ENCODE measurements at regions not wholly inside any gene's neighbourhood (a gene's known extent, or its start where the extent isn't known, plus 50 kb on each side); places are given as distances from the start of the nearest gene placed in this dataset.
A peak's percentile ranks its signal among the peaks of the same experiment; 100 is the strongest.

- DNase-seq (ENCODE audit: low spot score) (no peak), ATAC-seq (ENCODE audit: insufficient number of reproducible peaks, low FRiP score, low read depth) (no peak)
- Histone ChIP-seq H3K36me3 (no peaks in the 10 kb centered on the region), H3K4me1 (ENCODE audit: control insufficient read depth in 1 of 2, low read depth in 2 of 2) (no peaks in the 10 kb centered on the region), H3K4me3 (no peak overlapping the region), H3K9me3 (no peaks in the 10 kb centered on the region), H3K27me3 (replicated peaks; ENCODE audit: insufficient read depth) (no peaks in the 10 kb centered on the region), H3K27ac (no peak overlapping the region)
- TF ChIP-seq CTCF (IDR thresholded peaks at IDR 0.05), result no peak
These were observed 239.8 kb downstream of the LMX1A start for GRCh38 chr1:165116732-165117131.

- DNase-seq (ENCODE audit: low spot score) (no peak), ATAC-seq (ENCODE audit: insufficient number of reproducible peaks, low FRiP score, low read depth) (no peak)
- Histone ChIP-seq H3K4me3 (no peak overlapping the region), H3K36me3 (no peaks in the 10 kb centered on the region), H3K27me3 (replicated peaks; ENCODE audit: insufficient read depth) (no peaks in the 10 kb centered on the region), H3K27ac (no peak overlapping the region), H3K9me3 (no peaks in the 10 kb centered on the region), H3K4me1 (ENCODE audit: control insufficient read depth in 1 of 2, low read depth in 2 of 2) (no peaks in the 10 kb centered on the region)
- no peak for TF ChIP-seq CTCF (IDR thresholded peaks at IDR 0.05)
These were observed 240.3 kb downstream of the LMX1A start for GRCh38 chr1:165116171-165116570.

- Histone ChIP-seq H3K9me3 (no peaks in the 10 kb centered on the region), H3K4me3 (no peak overlapping the region), H3K27ac (no peak overlapping the region), H3K27me3 (replicated peaks; ENCODE audit: insufficient read depth) (no peaks in the 10 kb centered on the region), H3K4me1 (ENCODE audit: control insufficient read depth in 1 of 2, low read depth in 2 of 2) (no peaks in the 10 kb centered on the region), H3K36me3 (no peaks in the 10 kb centered on the region)
- TF ChIP-seq CTCF (IDR thresholded peaks at IDR 0.05), result no peak
- no peak for DNase-seq (ENCODE audit: low spot score)
- ATAC-seq (ENCODE audit: insufficient number of reproducible peaks, low FRiP score, low read depth), result no peak
These were observed 241.6 kb downstream of the LMX1A start for GRCh38 chr1:165114889-165115285.

- H3K9me3 ChIP-seq, result no peaks in the 10 kb centered on the region
- no peak overlapping the region for H3K27ac ChIP-seq
- ATAC-seq (ENCODE audit: insufficient number of reproducible peaks, low FRiP score, low read depth), result no peak
- no peak for DNase-seq (ENCODE audit: low spot score)
- peak; percentile 63 for TF ChIP-seq CTCF (IDR thresholded peaks at IDR 0.05)
- no peaks in the 10 kb centered on the region for H3K36me3 ChIP-seq
- H3K4me1 ChIP-seq (ENCODE audit: control insufficient read depth in 1 of 2, low read depth in 2 of 2), result no peaks in the 10 kb centered on the region
- no peak overlapping the region for H3K4me3 ChIP-seq
- no peaks in the 10 kb centered on the region for H3K27me3 ChIP-seq (replicated peaks; ENCODE audit: insufficient read depth)
These were observed 242.3 kb downstream of the LMX1A start for GRCh38 chr1:165114022-165114888.

GRCh38 chr1:165112260-165112659 is 244.3 kb downstream of the LMX1A start:
- Histone ChIP-seq H3K27me3 (replicated peaks; ENCODE audit: insufficient read depth) (no peaks in the 10 kb centered on the region), H3K36me3 (no peaks in the 10 kb centered on the region), H3K4me1 (ENCODE audit: control insufficient read depth in 1 of 2, low read depth in 2 of 2) (no peaks in the 10 kb centered on the region), H3K4me3 (no peak overlapping the region), H3K9me3 (no peaks in the 10 kb centered on the region), H3K27ac (no peak overlapping the region)
- TF ChIP-seq CTCF (IDR thresholded peaks at IDR 0.05), result no peak
- DNase-seq (ENCODE audit: low spot score) (no peak), ATAC-seq (ENCODE audit: insufficient number of reproducible peaks, low FRiP score, low read depth) (no peak)

All from thoracic aorta (tissue), 2 donors.